ENCODE measurements at regions not wholly inside any gene's neighbourhood (a gene's known extent, or its start where the extent isn't known, plus 50 kb on each side); places are given as distances from the start of the nearest gene placed in this dataset.

GRCh38 chr14:27410981-27411380 is 813.1 kb upstream of the NOVA1 start:
- no peaks in the 10 kb centered on the region for H3K4me1 ChIP-seq (ENCODE audit: insufficient read depth, low read length)
- H3K9me3 Mint-ChIP-seq (ENCODE audit: unreplicated experiment) = no peaks in the 10 kb centered on the region
- no peaks in the 10 kb centered on the region for H3K36me3 Mint-ChIP-seq (ENCODE audit: low read depth, unreplicated experiment)
- H2AFZ ChIP-seq (ENCODE audit: low read depth, low read length) = no peak overlapping the region
- H3K27ac Mint-ChIP-seq (ENCODE audit: unreplicated experiment) = no peak overlapping the region
- H3K36me3 ChIP-seq (ENCODE audit: insufficient read depth, low read length) = no peaks in the 10 kb centered on the region
- DNase-seq (ENCODE audit: low read depth) (peak; percentile 45), FAIRE-seq (no peak)
- no peak overlapping the region for H3K4me3 ChIP-seq (ENCODE audit: insufficient read depth, low read depth, low read length)
- H3K4me1 Mint-ChIP-seq (ENCODE audit: low read depth, unreplicated experiment) = no peaks in the 10 kb centered on the region
- TF ChIP-seq EZH2 (IDR thresholded peaks at IDR 0.05; ENCODE audit: insufficient read depth, low read length) (no peak), CTCF (IDR thresholded peaks at IDR 0.05; ENCODE audit: insufficient read depth, low read depth, low read length) (no peak)
- H3K9ac ChIP-seq (ENCODE audit: low read length) = no peak overlapping the region
- no peaks in the 10 kb centered on the region for H3K79me2 ChIP-seq (ENCODE audit: insufficient read depth, low read length)
- H3K4me3 Mint-ChIP-seq (ENCODE audit: unreplicated experiment) = no peak overlapping the region
- no peaks in the 10 kb centered on the region for H3K27me3 Mint-ChIP-seq (ENCODE audit: low read depth, unreplicated experiment)
- no peaks in the 10 kb centered on the region for H3K9me3 ChIP-seq (ENCODE audit: insufficient read depth, low read depth, low read length)
- H3K27me3 ChIP-seq (ENCODE audit: insufficient read depth, low read length) = no peaks in the 10 kb centered on the region
- no peak overlapping the region for H3K4me2 ChIP-seq (ENCODE audit: low read length)
- H4K20me1 ChIP-seq (ENCODE audit: insufficient read depth, low read length) = no peaks in the 10 kb centered on the region
- H3K27ac ChIP-seq (ENCODE audit: low read depth, low read length) = no peak overlapping the region

- Histone ChIP-seq H3K9ac (ENCODE audit: low read length) (peak overlapping the region; percentile 13), H3K36me3 (ENCODE audit: insufficient read depth, low read length) (no peaks in the 10 kb centered on the region), H3K4me1 (ENCODE audit: insufficient read depth, low read length) (peaks cover 3% of the 10 kb centered on the region), H3K9me3 (ENCODE audit: insufficient read depth, low read depth, low read length) (no peaks in the 10 kb centered on the region), H2AFZ (ENCODE audit: low read depth, low read length) (no peak overlapping the region), H3K79me2 (ENCODE audit: insufficient read depth, low read length) (no peaks in the 10 kb centered on the region), H3K27me3 (ENCODE audit: insufficient read depth, low read length) (no peaks in the 10 kb centered on the region), H3K4me3 (ENCODE audit: insufficient read depth, low read depth, low read length) (no peak overlapping the region), H4K20me1 (ENCODE audit: insufficient read depth, low read length) (no peaks in the 10 kb centered on the region), H3K27ac (ENCODE audit: low read depth, low read length) (peak overlapping the region; percentile 2), H3K4me2 (ENCODE audit: low read length) (peak overlapping the region; percentile 16)
- TF ChIP-seq EZH2 (IDR thresholded peaks at IDR 0.05; ENCODE audit: insufficient read depth, low read length) (no peak), CTCF (IDR thresholded peaks at IDR 0.05; ENCODE audit: insufficient read depth, low read depth, low read length) (no peak)
- H3K4me3 Mint-ChIP-seq (ENCODE audit: unreplicated experiment) = no peak overlapping the region
- no peaks in the 10 kb centered on the region for H3K27me3 Mint-ChIP-seq (ENCODE audit: low read depth, unreplicated experiment)
- no peaks in the 10 kb centered on the region for H3K36me3 Mint-ChIP-seq (ENCODE audit: low read depth, unreplicated experiment)
- peak overlapping the region; percentile 97 for H3K27ac Mint-ChIP-seq (ENCODE audit: unreplicated experiment)
- DNase-seq (ENCODE audit: low read depth) = peak; percentile 81
- H3K9me3 Mint-ChIP-seq (ENCODE audit: unreplicated experiment) = no peaks in the 10 kb centered on the region
- FAIRE-seq = no peak
- peaks cover 17% of the 10 kb centered on the region for H3K4me1 Mint-ChIP-seq (ENCODE audit: low read depth, unreplicated experiment)
Observed at GRCh38 chr14:27427796-27428195, 830.0 kb upstream of the NOVA1 start.

GRCh38 chr14:27435923-27436670 is 838.3 kb upstream of the NOVA1 start:
- Histone ChIP-seq H3K9me3 (ENCODE audit: insufficient read depth, low read depth, low read length) (no peaks in the 10 kb centered on the region), H3K4me1 (ENCODE audit: insufficient read depth, low read length) (no peaks in the 10 kb centered on the region), H3K4me2 (ENCODE audit: low read length) (no peak overlapping the region), H3K4me3 (ENCODE audit: insufficient read depth, low read depth, low read length) (no peak overlapping the region), H3K27ac (ENCODE audit: low read depth, low read length) (no peak overlapping the region), H2AFZ (ENCODE audit: low read depth, low read length) (no peak overlapping the region), H3K36me3 (ENCODE audit: insufficient read depth, low read length) (no peaks in the 10 kb centered on the region), H3K79me2 (ENCODE audit: insufficient read depth, low read length) (no peaks in the 10 kb centered on the region), H3K9ac (ENCODE audit: low read length) (no peak overlapping the region), H3K27me3 (ENCODE audit: insufficient read depth, low read length) (no peaks in the 10 kb centered on the region), H4K20me1 (ENCODE audit: insufficient read depth, low read length) (no peaks in the 10 kb centered on the region)
- Mint-ChIP-seq H3K36me3 (ENCODE audit: low read depth, unreplicated experiment) (no peaks in the 10 kb centered on the region), H3K4me3 (ENCODE audit: unreplicated experiment) (no peak overlapping the region), H3K9me3 (ENCODE audit: unreplicated experiment) (no peaks in the 10 kb centered on the region), H3K4me1 (ENCODE audit: low read depth, unreplicated experiment) (no peaks in the 10 kb centered on the region), H3K27me3 (ENCODE audit: low read depth, unreplicated experiment) (no peaks in the 10 kb centered on the region), H3K27ac (ENCODE audit: unreplicated experiment) (no peak overlapping the region)
- TF ChIP-seq CTCF (IDR thresholded peaks at IDR 0.05; ENCODE audit: insufficient read depth, low read depth, low read length) (no peak), EZH2 (IDR thresholded peaks at IDR 0.05; ENCODE audit: insufficient read depth, low read length) (no peak)
- FAIRE-seq = no peak
- no peak for DNase-seq (ENCODE audit: low read depth)
